DOHH2 (cell line): ENCODE measurements at regions not wholly inside any gene's neighbourhood (a gene's known extent, or its start where the extent isn't known, plus 50 kb on each side); places are given as distances from the start of the nearest gene placed in this dataset.

Experiments
- H3F3A ChIP-seq: fragments of 200-600 bp; sonication (generic), shearing (Covaris generic); 2 replicates; pipeline ENCODE4 v1.6.0; 2016; ENCODE audit warnings: antibody characterized with exemption, mild to moderate bottlenecking; ENCODE audit not compliant: control insufficient read depth, insufficient read depth
- H3K27ac ChIP-seq: fragments of 200-600 bp; sonication (generic); 2 replicates; pipeline ENCODE4 v1.5.1; 2014; ENCODE audit warnings: low read depth, mild to moderate bottlenecking, low read length, moderate library complexity
- H3K27me3 ChIP-seq: fragments of 200-600 bp; sonication (generic); 2 replicates; pipeline ENCODE4 v1.6.1; 2014; ENCODE audit warnings: mild to moderate bottlenecking, low read length, mixed read lengths; ENCODE audit not compliant: control insufficient read depth
- H3K36me3 ChIP-seq: fragments of 200-600 bp; sonication (generic); 2 replicates; pipeline ENCODE4 v1.6.1; 2014; ENCODE audit warnings: mild to moderate bottlenecking, low read length, moderate library complexity, mixed read lengths; ENCODE audit not compliant: control insufficient read depth
- H3K4me1 ChIP-seq: fragments of 200-600 bp; sonication (generic); 2 replicates; pipeline ENCODE4 v1.6.1; 2014; ENCODE audit warnings: mild to moderate bottlenecking, low read length, mixed read lengths; ENCODE audit not compliant: control insufficient read depth
- H3K4me2 ChIP-seq: fragments of 200-600 bp; sonication (generic); 2 replicates; pipeline ENCODE4 v1.6.0; 2014; ENCODE audit warnings: mild to moderate bottlenecking, low read length, moderate library complexity
- H3K4me3 ChIP-seq: fragments of 200-600 bp; sonication (generic); 2 replicates; pipeline ENCODE4 v1.5.1; 2014; ENCODE audit warnings: mild to moderate bottlenecking, low read length, mixed read lengths
- H3K79me2 ChIP-seq: fragments of 200-600 bp; sonication (generic); 2 replicates; pipeline ENCODE4 v1.6.1; 2014; ENCODE audit warnings: mild to moderate bottlenecking, low read length, mixed read lengths; ENCODE audit not compliant: control insufficient read depth
- H3K9me2 ChIP-seq: fragments of 200-600 bp; sonication (generic); replicated peaks from 2 replicates; pipeline ENCODE4 v1.6.1; 2014; ENCODE audit warnings: mild to moderate bottlenecking, low read length, mixed read lengths; ENCODE audit not compliant: control insufficient read depth
- H3K9me3 ChIP-seq: fragments of 200-600 bp; sonication (generic); 2 replicates; pipeline ENCODE4 v1.6.1; 2014; ENCODE audit warnings: antibody characterized with exemption, low read length, mixed read lengths; ENCODE audit not compliant: control insufficient read depth, insufficient read depth
- H4K20me1 ChIP-seq: fragments of 200-600 bp; sonication (generic); 2 replicates; pipeline ENCODE4 v1.6.0; 2014; ENCODE audit warnings: low read depth, mild to moderate bottlenecking, antibody characterized with exemption, low read length, moderate library complexity; ENCODE audit not compliant: control insufficient read depth, insufficient read depth
- CTCF ChIP-seq: fragments of 200-600 bp; sonication (generic); IDR thresholded peaks from one replicate; pipeline ENCODE4 v1.5.1; 2014; ENCODE audit warnings: antibody characterized with exemption, mild to moderate bottlenecking, low read depth, low read length; ENCODE audit not compliant: poor library complexity, severe bottlenecking
- EZH2phosphoT487 ChIP-seq: fragments of 200-600 bp; sonication (generic); IDR thresholded peaks from 2 replicates; pipeline ENCODE4 v1.6.1; 2017; ENCODE audit warnings: borderline replicate concordance, mild to moderate bottlenecking, antibody characterized with exemption, low read length, moderate library complexity, mixed read lengths

GRCh38 chr4:83686166-83686565, 150.3 kb downstream of the GPAT3 start:
- H3K27me3 ChIP-seq, result no peaks in the 10 kb centered on the region
- no peak overlapping the region for H3K4me3 ChIP-seq
- no peak for TF ChIP-seq CTCF
- H3F3A ChIP-seq, result no peaks in the 10 kb centered on the region
- H3K4me2 ChIP-seq, result no peak overlapping the region
- no peaks in the 10 kb centered on the region for H3K79me2 ChIP-seq
- no peaks in the 10 kb centered on the region for H3K9me2 ChIP-seq
- no peaks in the 10 kb centered on the region for H3K4me1 ChIP-seq
- H3K27ac ChIP-seq, result no peak overlapping the region
- H4K20me1 ChIP-seq, result no peaks in the 10 kb centered on the region
- no peaks in the 10 kb centered on the region for H3K9me3 ChIP-seq
- H3K36me3 ChIP-seq, result no peaks in the 10 kb centered on the region

GRCh38 chr4:83679692-83680091, 143.8 kb downstream of the GPAT3 start:
- Histone ChIP-seq H3K27me3 (peaks cover 7% of the 10 kb centered on the region), H3K36me3 (no peaks in the 10 kb centered on the region), H4K20me1 (no peaks in the 10 kb centered on the region), H3K4me2 (no peak overlapping the region), H3F3A (no peaks in the 10 kb centered on the region), H3K4me3 (no peak overlapping the region), H3K79me2 (no peaks in the 10 kb centered on the region), H3K27ac (no peak overlapping the region), H3K4me1 (no peaks in the 10 kb centered on the region), H3K9me3 (no peaks in the 10 kb centered on the region), H3K9me2 (no peaks in the 10 kb centered on the region)
- TF ChIP-seq CTCF, result no peak
- TF ChIP-seq EZH2phosphoT487, result no peak

- Histone ChIP-seq H3K79me2 (no peaks in the 10 kb centered on the region), H3K36me3 (no peaks in the 10 kb centered on the region), H3K27me3 (peaks cover 7% of the 10 kb centered on the region), H3F3A (no peaks in the 10 kb centered on the region), H3K27ac (no peak overlapping the region), H4K20me1 (no peaks in the 10 kb centered on the region), H3K9me3 (no peaks in the 10 kb centered on the region), H3K4me3 (no peak overlapping the region), H3K4me2 (no peak overlapping the region), H3K4me1 (no peaks in the 10 kb centered on the region), H3K9me2 (no peaks in the 10 kb centered on the region)
- TF ChIP-seq CTCF, result no peak
- TF ChIP-seq EZH2phosphoT487, result no peak
Observed at GRCh38 chr4:83679254-83679653, 143.3 kb downstream of the GPAT3 start.

- no peaks in the 10 kb centered on the region for H3K79me2 ChIP-seq
- no peaks in the 10 kb centered on the region for H4K20me1 ChIP-seq
- H3K9me2 ChIP-seq, result no peaks in the 10 kb centered on the region
- no peak overlapping the region for H3K27ac ChIP-seq
- no peak overlapping the region for H3K4me3 ChIP-seq
- H3K27me3 ChIP-seq, result peaks cover 7% of the 10 kb centered on the region
- no peak for TF ChIP-seq CTCF
- H3K9me3 ChIP-seq, result no peaks in the 10 kb centered on the region
- H3F3A ChIP-seq, result no peaks in the 10 kb centered on the region
- H3K4me1 ChIP-seq, result no peaks in the 10 kb centered on the region
- no peaks in the 10 kb centered on the region for H3K36me3 ChIP-seq
- H3K4me2 ChIP-seq, result no peak overlapping the region
Observed at GRCh38 chr4:83677656-83678055, 141.7 kb downstream of the GPAT3 start.
